Naive thymus-derived CD8-positive, alpha-beta T cell (primary cell): ENCODE measurements at regions not wholly inside any gene's neighbourhood (a gene's known extent, or its start where the extent isn't known, plus 50 kb on each side); places are given as distances from the start of the nearest gene placed in this dataset.
"Not testable (repeated sequence)": the region's sequence is repeated elsewhere in the genome, so short reads cannot be mapped to it uniquely, and the experiment has no call there.

Source experiments
- ATAC-seq, 2 donors: fragments of 150-1000 bp; cut with Tn5 transposase in 1 of 2; sonication (Bioruptor Pico), chemical (Tn5 transposase) in 1 of 2; 1 replicate in 1 of 2; 2 replicates in 1 of 2; pipeline ENCODE4 v1.10.0; 2021; ENCODE audit warnings: mild to moderate bottlenecking in 2 of 2, moderate library complexity in 2 of 2
- POLR2A ChIA-PET: fragments of 350-600 bp; sonication (Branson Sonifier 250); formaldehyde crosslinking; loops from one replicate; lab custom pipeline; 2021; ENCODE audit warnings: antibody characterized with exemption; lab: Charles Lee
- DNase-seq, 10 donors: peaks; one replicate each; pipeline versions ENCODE4 v3.0.0 to v3.0.0-alpha.2; 2020 to 2022
- H3K27ac Mint-ChIP-seq, 10 donors: one replicate each; pipeline ENCODE4 v1.8.0; 2020 to 2022; ENCODE audit warnings: mild to moderate bottlenecking in 10 of 10, mixed read lengths in 10 of 10, moderate library complexity in 4 of 10, inconsistent platforms in 1 of 10
- H3K27me3 Mint-ChIP-seq, 5 donors: one replicate each; pipeline ENCODE4 v1.8.0; 2021 to 2022; ENCODE audit warnings: mixed read lengths in 5 of 5
- H3K36me3 Mint-ChIP-seq, 3 donors: one replicate each; pipeline ENCODE4 v1.8.0; 2020 to 2022; ENCODE audit warnings: mixed read lengths in 3 of 3, mild to moderate bottlenecking in 2 of 3, inconsistent platforms in 1 of 3
- H3K4me1 Mint-ChIP-seq, 4 donors: one replicate each; pipeline ENCODE4 v1.8.0; 2021 to 2022; ENCODE audit warnings: mixed read lengths in 4 of 4
- H3K4me3 Mint-ChIP-seq, 10 donors: one replicate each; pipeline ENCODE4 v1.8.0; 2020 to 2022; ENCODE audit warnings: mild to moderate bottlenecking in 10 of 10, mixed read lengths in 10 of 10, moderate library complexity in 6 of 10, inconsistent platforms in 1 of 10
- H3K9me3 Mint-ChIP-seq, 9 donors: one replicate each; pipeline ENCODE4 v1.8.0; 2020 to 2022; ENCODE audit warnings: mixed read lengths in 9 of 9, mild to moderate bottlenecking in 3 of 9, inconsistent platforms in 1 of 9, moderate library complexity in 1 of 9

GRCh38 chr12:14219156-14219555 lies 146.3 kb upstream of the ATF7IP start:
- DNase-seq (no peak), ATAC-seq (no peak)
- Mint-ChIP-seq H3K27me3 (no peaks in the 10 kb centered on the region), H3K27ac (no peak overlapping the region), H3K4me3 (no peak overlapping the region), H3K36me3 (peaks cover 0 to 7% (median 0%) of the 10 kb centered on the region in 3 donors), H3K9me3 (peaks cover 0 to 9% (median 5%) of the 10 kb centered on the region in 9 donors), H3K4me1 (peaks cover 0 to 19% (median 8%) of the 10 kb centered on the region in 4 donors)
- POLR2A ChIA-PET = no interaction called here

- peak overlapping the region in 1 of 10 donors; percentile 13 for H3K27ac Mint-ChIP-seq
- peaks cover 0 to 19% (median 8%) of the 10 kb centered on the region in 4 donors for H3K4me1 Mint-ChIP-seq
- ATAC-seq, H3K9me3 Mint-ChIP-seq, H3K36me3 Mint-ChIP-seq, POLR2A ChIA-PET, H3K27me3 Mint-ChIP-seq, DNase-seq, H3K4me3 Mint-ChIP-seq: not testable (repeated sequence)
Observed at GRCh38 chr12:14219670-14220069, 145.8 kb upstream of the ATF7IP start.

GRCh38 chr12:14225064-14225463 lies 140.4 kb upstream of the ATF7IP start:
- POLR2A ChIA-PET = interaction anchor here (0.5 kb wide), 1 partner anchor 36 kb away, joined by 4 read pairs; no protein-coding TSS in a partner anchor
- H3K4me3 Mint-ChIP-seq = no peak overlapping the region
- peaks cover 0 to 3% (median 0%) of the 10 kb centered on the region in 5 donors for H3K27me3 Mint-ChIP-seq
- no peak for ATAC-seq
- peaks cover 0 to 7% (median 0%) of the 10 kb centered on the region in 4 donors for H3K4me1 Mint-ChIP-seq
- DNase-seq = no peak
- peaks cover 0 to 9% (median 3%) of the 10 kb centered on the region in 3 donors for H3K36me3 Mint-ChIP-seq
- peaks cover 0 to 17% (median 9%) of the 10 kb centered on the region in 9 donors for H3K9me3 Mint-ChIP-seq
- no peak overlapping the region for H3K27ac Mint-ChIP-seq

- H3K4me3 Mint-ChIP-seq, ATAC-seq, DNase-seq, H3K27me3 Mint-ChIP-seq, POLR2A ChIA-PET, H3K27ac Mint-ChIP-seq: not testable (repeated sequence)
- H3K36me3 Mint-ChIP-seq = peaks cover 0 to 17% (median 14%) of the 10 kb centered on the region in 3 donors
- peaks cover 0 to 32% (median 16%) of the 10 kb centered on the region in 9 donors for H3K9me3 Mint-ChIP-seq
- peaks cover 7 to 20% (median 13%) of the 10 kb centered on the region in 4 donors for H3K4me1 Mint-ChIP-seq
Observed at GRCh38 chr12:14235176-14235575, 130.3 kb upstream of the ATF7IP start.

GRCh38 chr12:14236641-14237040 lies 128.8 kb upstream of the ATF7IP start:
- H3K4me3 Mint-ChIP-seq, H3K27ac Mint-ChIP-seq, H3K27me3 Mint-ChIP-seq: not testable (repeated sequence)

GRCh38 chr12:14238221-14238792 lies 127.2 kb upstream of the ATF7IP start:
- Mint-ChIP-seq H3K4me3 (peak overlapping the region in 2 of 10 donors; percentile 1 to 25), H3K9me3 (peaks cover 0 to 20% (median 2%) of the 10 kb centered on the region in 9 donors), H3K4me1 (peaks cover 8 to 28% (median 17%) of the 10 kb centered on the region in 4 donors), H3K36me3 (peaks cover 0 to 2% (median 0%) of the 10 kb centered on the region in 3 donors), H3K27me3 (no peaks in the 10 kb centered on the region), H3K27ac (peak overlapping the region in 1 of 10 donors; percentile 25)
- DNase-seq (peak in 3 of 10 donors; percentile 41 to 59 (median 54)), ATAC-seq (peak; percentile 43 to 56)
- POLR2A ChIA-PET = interaction anchor here (0.6 to 3.8 kb wide), 7 partner anchors 9 to 478 kb away, joined by 3 to 32 read pairs (median 4); partner anchors contain the start of gene ATF7IP

More at GRCh38 chr12:14236641-14237040, 128.8 kb upstream of the ATF7IP start:
- DNase-seq, POLR2A ChIA-PET, H3K36me3 Mint-ChIP-seq, ATAC-seq: not testable (repeated sequence)
- Mint-ChIP-seq H3K9me3 (peaks cover 0 to 27% (median 5%) of the 10 kb centered on the region in 9 donors), H3K4me1 (peaks cover 8 to 28% (median 17%) of the 10 kb centered on the region in 4 donors)

GRCh38 chr12:14239350-14239934 lies 126.0 kb upstream of the ATF7IP start:
- Mint-ChIP-seq H3K27me3 (no peaks in the 10 kb centered on the region), H3K36me3 (peaks cover 0 to 7% (median 6%) of the 10 kb centered on the region in 3 donors), H3K27ac (peak overlapping the region in 9 of 10 donors; percentile 15 to 97 (median 73)), H3K4me1 (peaks cover 8 to 30% (median 17%) of the 10 kb centered on the region in 4 donors), H3K4me3 (peak overlapping the region; percentile 64 to 87 (median 80)), H3K9me3 (peaks cover 0 to 31% (median 4%) of the 10 kb centered on the region in 9 donors)
- DNase-seq (peak in 2 of 10 donors; percentile 4 to 9), ATAC-seq (peak; percentile 43 to 63)
- POLR2A ChIA-PET = interaction anchor here (0.6 to 3.8 kb wide), 7 partner anchors 13 to 215 kb away, joined by 3 to 32 read pairs (median 6); partner anchors contain the start of gene ATF7IP

GRCh38 chr12:14239935-14240872 lies 125.3 kb upstream of the ATF7IP start:
- Mint-ChIP-seq H3K4me3 (peak overlapping the region; percentile 64 to 87 (median 80)), H3K9me3 (peaks cover 0 to 32% (median 7%) of the 10 kb centered on the region in 9 donors), H3K27ac (peak overlapping the region; percentile 41 to 97 (median 74)), H3K36me3 (peaks cover 0 to 8% (median 6%) of the 10 kb centered on the region in 3 donors), H3K4me1 (peaks cover 8 to 37% (median 17%) of the 10 kb centered on the region in 4 donors), H3K27me3 (no peaks in the 10 kb centered on the region)
- peak; percentile 16 to 62 for ATAC-seq
- peak in 2 of 10 donors; percentile 14 to 20 for DNase-seq
- POLR2A ChIA-PET = interaction anchor here (0.6 to 3.8 kb wide), 8 partner anchors 12 to 214 kb away, joined by 3 to 32 read pairs (median 6); partner anchors contain the start of gene ATF7IP

GRCh38 chr12:14240873-14241220 lies 124.6 kb upstream of the ATF7IP start:
- DNase-seq (no peak), ATAC-seq (no peak)
- POLR2A ChIA-PET = interaction anchor here (1.6 to 3.8 kb wide), 5 partner anchors 11 to 176 kb away, joined by 5 to 32 read pairs (median 6); partner anchors contain the start of gene ATF7IP
- H3K4me3 Mint-ChIP-seq = peak overlapping the region in 9 of 10 donors; percentile 41 to 86 (median 76)
- peaks cover 0 to 32% (median 7%) of the 10 kb centered on the region in 9 donors for H3K9me3 Mint-ChIP-seq
- peaks cover 8 to 38% (median 17%) of the 10 kb centered on the region in 4 donors for H3K4me1 Mint-ChIP-seq
- no peaks in the 10 kb centered on the region for H3K27me3 Mint-ChIP-seq
- peak overlapping the region in 8 of 10 donors; percentile 1 to 97 (median 78) for H3K27ac Mint-ChIP-seq
- peaks cover 0 to 8% (median 6%) of the 10 kb centered on the region in 3 donors for H3K36me3 Mint-ChIP-seq

GRCh38 chr12:14242825-14243224 lies 122.7 kb upstream of the ATF7IP start:
- H3K4me3 Mint-ChIP-seq, H3K36me3 Mint-ChIP-seq, ATAC-seq, H3K27me3 Mint-ChIP-seq, H3K27ac Mint-ChIP-seq: not testable (repeated sequence)
- DNase-seq = peak in 1 of 10 donors; percentile 10
- H3K4me1 Mint-ChIP-seq = peaks cover 8 to 38% (median 17%) of the 10 kb centered on the region in 4 donors
- peaks cover 0 to 32% (median 7%) of the 10 kb centered on the region in 9 donors for H3K9me3 Mint-ChIP-seq
- POLR2A ChIA-PET = interaction anchor here (0.7 to 1.0 kb wide), 4 partner anchors 8 to 226 kb away, joined by 3 to 9 read pairs (median 3); no protein-coding TSS in a partner anchor

- H3K27ac Mint-ChIP-seq = peak overlapping the region in 1 of 10 donors; percentile 14
- POLR2A ChIA-PET = interaction anchor here (0.6 kb wide), 2 partner anchors 10 to 122 kb away, joined by 3 read pairs; partner anchors contain the start of gene ATF7IP
- peaks cover 0 to 32% (median 7%) of the 10 kb centered on the region in 9 donors for H3K9me3 Mint-ChIP-seq
- no peak for DNase-seq
- H3K4me1 Mint-ChIP-seq = peaks cover 7 to 30% (median 16%) of the 10 kb centered on the region in 4 donors
- H3K4me3 Mint-ChIP-seq = no peak overlapping the region
- peaks cover 0 to 8% (median 6%) of the 10 kb centered on the region in 3 donors for H3K36me3 Mint-ChIP-seq
- ATAC-seq = no peak
- no peaks in the 10 kb centered on the region for H3K27me3 Mint-ChIP-seq
Observed at GRCh38 chr12:14243941-14244340, 121.5 kb upstream of the ATF7IP start.
